HCT116 (cell line): ENCODE measurements at regions not wholly inside any gene's neighbourhood (a gene's known extent, or its start where the extent isn't known, plus 50 kb on each side); places are given as distances from the start of the nearest gene placed in this dataset.

Experiments
- ATAC-seq: fragments of 200-7000 bp; cut with Tn5 transposase; 2 replicates; pipeline ENCODE4 v1.9.1; 2020; ENCODE audit warnings: mild to moderate bottlenecking, moderate library complexity
- BruUV-seq: library from RNA; stranded (reverse); fragments of 400-500 nt; replicated peaks from 2 replicates; lab custom pipeline; 2021; lab: Mats Ljungman, UMichigan
- CTCF ChIA-PET: fragments of 300-600 bp; sonication (Branson Sonifier 250); formaldehyde crosslinking; loops from one replicate; lab custom pipeline; 2021; ENCODE audit warnings: antibody characterized with exemption; lab: Charles Lee
- POLR2A ChIA-PET: fragments of 300-600, 350-600 bp; sonication (Branson Sonifier 250); formaldehyde crosslinking; loops from one replicate; lab custom pipeline; 2021; ENCODE audit warnings: antibody characterized with exemption; lab: Charles Lee
- RAD21 ChIA-PET, 2 experiments: fragments of 300-600 bp; sonication (Branson Sonifier 250); formaldehyde crosslinking; loops; one replicate each; lab custom pipeline; 2023; ENCODE audit warnings: low total read pairs in 2 of 2; ENCODE audit not compliant: uncharacterized antibody in 2 of 2, unreplicated experiment in 2 of 2, low non-redundant PET in 1 of 2; lab: Charles Lee
- DNase-seq: peaks from one replicate; pipeline ENCODE4 v3.0.0-alpha.2; 2010; ENCODE audit warnings: low read depth, low spot score
- H2AFZ ChIP-seq: fragments of 200-600 bp; shearing (Covaris generic), sonication (generic); 2 replicates; pipeline ENCODE4 v1.6.1; 2017; ENCODE audit warnings: low read depth, mixed run types, mixed read lengths, antibody characterized with exemption, low read length; ENCODE audit not compliant: poor library complexity, severe bottlenecking
- H3K27ac ChIP-seq: 2 replicates; pipeline ENCODE4 v1.5.1; 2012; ENCODE audit warnings: low read depth, low read length
- H3K27me3 ChIP-seq: fragments of 200-600 bp; sonication (generic); 2 replicates; pipeline ENCODE4 v1.6.1; 2016; ENCODE audit warnings: mixed run types, low read length, mixed read lengths; ENCODE audit not compliant: insufficient read depth
- H3K36me3 ChIP-seq, 2 experiments: fragments of 200-500 bp in 1 of 2; fragments of 200-600 bp in 1 of 2; sonication (Bioruptor generic) in 1 of 2; sonication (generic) in 1 of 2; 2 replicates each; pipeline versions ENCODE4 v1.5.1 to v1.6.1; 2014 to 2016; ENCODE audit warnings: low read length in 2 of 2, inconsistent platforms in 1 of 2, mixed read lengths in 1 of 2, mixed run types in 1 of 2; ENCODE audit not compliant: insufficient read depth in 2 of 2, control insufficient read depth in 1 of 2
- H3K4me1 ChIP-seq, 2 experiments: fragments of 200-600 bp in 1 of 2; sonication (generic) in 1 of 2; 2 replicates each; pipeline versions ENCODE4 v1.5.1 to v1.6.1; 2012 to 2017; ENCODE audit warnings: low read length in 2 of 2, inconsistent platforms in 1 of 2, mild to moderate bottlenecking in 1 of 2, mixed read lengths in 1 of 2, mixed run types in 1 of 2, moderate library complexity in 1 of 2; ENCODE audit not compliant: insufficient read depth in 2 of 2, control insufficient read depth in 1 of 2
- H3K4me2 ChIP-seq: fragments of 200-600 bp; sonication (generic); 2 replicates; pipeline ENCODE4 v1.6.1; 2017; ENCODE audit warnings: mixed run types, low read length, mixed read lengths
- H3K4me3 ChIP-seq, 2 experiments: fragments of 200-600 bp in 1 of 2; sonication (generic) in 1 of 2; replicated peaks in 1 of 2; 2 replicates each; pipeline ENCODE4 v1.5.1; 2011 to 2016; ENCODE audit warnings: low read length in 2 of 2, control low read depth in 1 of 2, low read depth in 1 of 2, mild to moderate bottlenecking in 1 of 2, mixed read lengths in 1 of 2, mixed run types in 1 of 2
- H3K79me2 ChIP-seq: fragments of 200-600 bp; sonication (generic); 2 replicates; pipeline ENCODE4 v1.6.1; 2017; ENCODE audit warnings: mild to moderate bottlenecking, mixed run types, low read length, moderate library complexity, mixed read lengths; ENCODE audit not compliant: insufficient read depth
- H3K9ac ChIP-seq: fragments of 200-600 bp; sonication (generic); 2 replicates; pipeline ENCODE4 v1.6.1; 2016; ENCODE audit warnings: low read length, mixed read lengths
- H3K9me2 ChIP-seq: fragments of 200-600 bp; sonication (generic), shearing (Covaris generic); 2 replicates; pipeline ENCODE4 v1.6.1; 2017; ENCODE audit warnings: mixed run types, mild to moderate bottlenecking, moderate library complexity; ENCODE audit not compliant: insufficient read depth
- H3K9me3 ChIP-seq, 2 experiments: fragments of 200-500 bp in 1 of 2; fragments of 200-600 bp in 1 of 2; sonication (Bioruptor generic) in 1 of 2; sonication (generic) in 1 of 2; 2 replicates each; pipeline ENCODE4 v1.6.1; 2014 to 2017; ENCODE audit warnings: low read length in 2 of 2, mixed read lengths in 2 of 2, inconsistent platforms in 1 of 2, low read depth in 1 of 2, mild to moderate bottlenecking in 1 of 2, mixed run types in 1 of 2, moderate library complexity in 1 of 2; ENCODE audit not compliant: control insufficient read depth in 1 of 2, insufficient read depth in 1 of 2
- H4K20me1 ChIP-seq: fragments of 200-600 bp; sonication (generic), shearing (Covaris generic); 2 replicates; pipeline ENCODE4 v1.6.1; 2017; ENCODE audit warnings: mixed run types, mild to moderate bottlenecking, moderate library complexity; ENCODE audit not compliant: insufficient read depth
- EGR1 ChIP-seq: IDR thresholded peaks from 2 replicates; pipeline ENCODE4 v1.6.1; 2012; ENCODE audit warnings: low read depth
- ELF1 ChIP-seq: IDR thresholded peaks from 2 replicates; pipeline ENCODE4 v1.6.1; 2012; ENCODE audit warnings: low read depth, borderline replicate concordance
- EZH2 ChIP-seq: fragments of 200-600 bp; sonication (generic); IDR thresholded peaks from 2 replicates; pipeline ENCODE4 v1.6.1; 2017; ENCODE audit warnings: antibody characterized with exemption, mixed run types
- FOSL1 ChIP-seq: IDR thresholded peaks from 2 replicates; pipeline ENCODE4 v1.6.1; 2012; ENCODE audit warnings: low read depth
- JUND ChIP-seq: IDR thresholded peaks from 2 replicates; pipeline ENCODE4 v1.6.1; 2012
- POLR2A ChIP-seq: IDR thresholded peaks from 2 replicates; pipeline ENCODE4 v1.7.0; 2011; ENCODE audit warnings: borderline replicate concordance; ENCODE audit not compliant: insufficient read depth, insufficient read length; ENCODE audit errors: extremely low read depth
- SIN3A ChIP-seq: IDR thresholded peaks from 2 replicates; pipeline ENCODE4 v1.6.1; 2012; ENCODE audit warnings: low read depth
- TCF7L2 ChIP-seq: IDR thresholded peaks from 2 replicates; pipeline ENCODE4 v1.7.0; 2011; ENCODE audit warnings: borderline replicate concordance, inconsistent platforms; ENCODE audit not compliant: insufficient read depth, insufficient read length; ENCODE audit errors: extremely low read depth
- YY1 ChIP-seq: IDR thresholded peaks from 2 replicates; pipeline ENCODE4 v1.6.1; 2011; ENCODE audit warnings: low read length, low read depth, moderate library complexity, mild to moderate bottlenecking; ENCODE audit not compliant: insufficient replicate concordance; ENCODE audit errors: extremely low read depth
- ZFX ChIP-seq: fragments of 450-650 bp; IDR thresholded peaks from 2 replicates; pipeline ENCODE4 v1.6.1; 2017
- intact Hi-C: fragments of 100-400 bp; cut with micrococcal nuclease; formaldehyde crosslinking; loops from 2 replicates; pipeline ENCODE4 v1.10.0; 2022
- TF ChIP-seq, protein P1 (sequence below): IDR thresholded peaks from 2 replicates; pipeline ENCODE4 v1.6.1; 2012

DNA sequence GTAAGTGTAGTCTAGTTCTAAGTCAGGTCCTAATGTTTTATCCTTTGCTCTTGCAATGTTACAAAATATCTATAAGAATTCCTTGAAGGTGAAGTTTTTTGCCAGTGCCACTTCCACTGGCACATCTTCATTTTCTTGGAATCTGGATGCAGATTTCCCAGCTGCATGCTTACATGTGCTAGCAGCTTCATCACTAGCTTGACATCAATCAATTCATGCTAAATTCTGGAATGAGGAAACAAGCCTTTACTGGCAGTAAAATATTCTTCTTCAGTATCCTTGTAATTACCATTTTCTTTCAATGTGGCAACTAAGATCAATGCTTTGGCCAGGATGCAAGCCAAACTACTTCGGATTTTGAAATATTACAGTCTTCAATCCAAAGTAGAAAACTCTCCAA, 200.6 kb upstream of the SIX2 start:
- Histone ChIP-seq H3K9me2 (no peaks in the 10 kb centered on the region), H4K20me1 (no peaks in the 10 kb centered on the region), H3K9me3 (no peaks in the 10 kb centered on the region), H3K79me2 (no peaks in the 10 kb centered on the region), H3K4me2 (no peak overlapping the region), H3K36me3 (no peaks in the 10 kb centered on the region)
- intact Hi-C loops = no loop called here
- no peak for DNase-seq
- ATAC-seq = no peak
- no peak for TF ChIP-seq EGR1
- TF ChIP-seq ZFX = no peak
- TF ChIP-seq, all 23 proteins: peak for 0
- no TSS peak for BruUV-seq
- ChIA-PET CTCF (no interaction called here), RAD21 (no interaction called here), POLR2A (no interaction called here)
- H3K4me3 ChIP-seq = no peak overlapping the region
- no peak overlapping the region for H2AFZ ChIP-seq
- no peak overlapping the region for H3K9ac ChIP-seq
- H3K4me1 ChIP-seq = no peaks in the 10 kb centered on the region
- no peak overlapping the region for H3K27ac ChIP-seq
- H3K27me3 ChIP-seq = no peaks in the 10 kb centered on the region

DNA sequence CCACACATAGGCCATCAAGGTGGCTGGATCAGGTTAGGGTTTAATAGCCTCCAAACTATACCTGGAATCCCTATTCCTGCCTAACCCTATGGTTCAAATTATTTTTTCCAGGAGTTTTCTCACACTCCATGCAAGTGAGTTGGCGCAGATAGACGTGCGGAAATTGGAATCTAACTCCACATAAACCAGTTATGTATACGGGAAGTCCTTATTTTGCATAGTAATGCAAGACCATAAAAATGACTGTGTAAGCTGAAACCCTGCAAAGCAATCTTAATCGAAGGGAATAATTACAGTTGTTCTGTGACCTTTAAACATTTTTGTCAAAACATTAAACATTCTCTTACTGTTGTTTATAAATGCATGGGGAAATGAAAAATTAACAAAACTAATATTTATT, 200.1 kb upstream of the SIX2 start:
- Histone ChIP-seq H3K4me1 (no peaks in the 10 kb centered on the region), H2AFZ (no peak overlapping the region), H3K27me3 (no peaks in the 10 kb centered on the region), H3K9me3 (no peaks in the 10 kb centered on the region), H3K9me2 (no peaks in the 10 kb centered on the region), H4K20me1 (no peaks in the 10 kb centered on the region), H3K9ac (no peak overlapping the region)
- CTCF ChIA-PET = no interaction called here
- ATAC-seq (no peak), DNase-seq (no peak)
- TF ChIP-seq TCF7L2 (no peak), POLR2A (no peak), ELF1 (no peak), FOSL1 (no peak), YY1 (no peak), SIN3A (no peak), EZH2 (no peak), JUND (no peak)
- TF ChIP-seq, protein P1, sequence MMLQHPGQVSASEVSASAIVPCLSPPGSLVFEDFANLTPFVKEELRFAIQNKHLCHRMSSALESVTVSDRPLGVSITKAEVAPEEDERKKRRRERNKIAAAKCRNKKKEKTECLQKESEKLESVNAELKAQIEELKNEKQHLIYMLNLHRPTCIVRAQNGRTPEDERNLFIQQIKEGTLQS = no peak
- TF ChIP-seq, all 23 proteins: peak for 0
- RAD21 ChIA-PET = no interaction called here
- H3K79me2 ChIP-seq = no peaks in the 10 kb centered on the region
- no peak overlapping the region for H3K4me3 ChIP-seq
- H3K27ac ChIP-seq = no peak overlapping the region
- BruUV-seq = no TSS peak
- H3K4me2 ChIP-seq = no peak overlapping the region
- POLR2A ChIA-PET = no interaction called here
- intact Hi-C loops = no loop called here
- H3K36me3 ChIP-seq = no peaks in the 10 kb centered on the region
